ENCODE measurements at regions not wholly inside any gene's neighbourhood (a gene's known extent, or its start where the extent isn't known, plus 50 kb on each side); places are given as distances from the start of the nearest gene placed in this dataset.

GRCh38 chr6:113623129-113623528 lies 234.0 kb upstream of the MARCKS start:
- no peak for DNase-seq (ENCODE audit: low spot score)

DNA sequence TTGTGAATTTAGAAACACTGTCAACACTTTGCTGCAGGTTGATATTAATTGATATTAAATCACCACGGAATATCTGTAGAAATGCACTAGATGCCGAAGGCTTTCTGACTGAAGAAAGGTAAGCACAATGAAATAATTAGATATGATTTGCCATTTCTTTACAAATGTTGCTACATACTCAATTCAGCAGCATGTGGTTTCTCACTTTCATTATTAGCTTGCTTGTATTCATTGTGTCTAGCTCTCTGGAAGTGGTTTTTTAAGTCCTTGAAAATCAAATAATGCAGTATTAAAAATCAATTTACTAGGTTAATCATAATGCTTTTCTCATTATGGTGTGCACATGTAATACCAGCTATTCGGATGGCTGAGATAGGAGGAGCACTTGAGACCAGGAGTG lies 231.3 kb upstream of the MARCKS start:
- no peak for DNase-seq (ENCODE audit: low spot score)

GRCh38 chr6:113626475-113626874 lies 230.7 kb upstream of the MARCKS start:
- no peak for DNase-seq (ENCODE audit: low spot score)

- DNase-seq (ENCODE audit: low spot score), result no peak
Measured at GRCh38 chr6:113627480-113627879, 229.7 kb upstream of the MARCKS start.

- DNase-seq (ENCODE audit: low spot score), result no peak
Measured at GRCh38 chr6:113629256-113629655, 227.9 kb upstream of the MARCKS start.

- DNase-seq (ENCODE audit: low spot score), result no peak
Measured at GRCh38 chr6:113629975-113630737, 227.0 kb upstream of the MARCKS start.

DNA sequence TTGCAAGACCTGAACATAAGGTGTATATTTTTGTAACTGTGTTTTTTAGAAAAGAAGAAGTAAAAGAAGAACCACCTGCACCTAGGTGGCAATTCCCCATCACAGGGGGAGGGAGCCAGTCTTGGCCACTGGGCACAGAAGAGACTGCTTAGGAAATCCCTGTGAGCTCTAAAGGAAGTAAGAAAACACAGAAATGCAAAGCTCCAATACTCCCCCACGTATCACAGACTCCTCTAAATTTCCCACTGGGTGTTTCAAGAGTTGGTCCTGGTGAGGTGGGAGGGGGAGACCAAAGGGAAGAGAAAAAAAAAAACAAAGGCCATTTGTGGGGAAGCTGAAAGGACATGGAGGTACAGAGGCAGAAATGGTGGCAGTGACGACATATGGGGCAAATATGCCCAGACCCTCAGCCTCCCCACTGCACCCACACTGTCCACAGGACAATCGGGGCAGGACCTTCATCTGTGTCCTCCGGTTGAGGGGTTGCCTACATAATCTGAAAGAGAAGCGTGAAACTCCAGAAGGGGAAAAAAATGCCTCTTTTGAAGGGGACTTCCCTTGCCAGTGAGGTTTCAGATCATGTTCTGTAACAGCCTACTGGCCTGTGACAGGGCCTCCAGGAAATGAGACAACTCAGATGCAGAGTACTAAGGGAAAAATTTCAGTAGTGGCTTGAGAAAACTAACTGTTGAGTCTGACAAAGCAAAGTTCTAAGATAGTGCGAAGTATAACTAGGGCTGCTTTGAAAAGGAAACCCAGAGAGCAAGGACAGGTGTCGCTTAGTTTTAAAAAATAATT lies 226.2 kb upstream of the MARCKS start:
- DNase-seq (ENCODE audit: low spot score), result no peak

DNA sequence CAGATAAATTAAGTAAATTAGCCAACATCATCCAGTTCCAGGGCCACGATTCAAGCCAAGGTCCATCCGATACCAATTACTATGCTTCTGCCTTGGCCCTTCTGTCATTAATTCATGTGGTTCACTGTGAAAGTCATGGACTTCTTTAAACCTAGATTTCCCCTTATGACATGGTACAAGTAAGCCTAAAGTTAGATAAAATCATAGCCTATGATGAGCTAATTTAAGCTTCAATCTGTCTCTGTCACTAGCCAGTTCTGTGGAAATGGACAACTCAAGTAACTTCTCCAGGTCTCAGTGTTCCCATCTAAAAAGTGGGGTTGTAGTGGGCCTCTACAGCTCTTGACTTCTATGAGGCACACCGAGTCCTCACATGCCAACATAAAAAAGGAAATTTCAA lies 225.5 kb upstream of the MARCKS start:
- no peak for DNase-seq (ENCODE audit: low spot score)

GRCh38 chr6:113632220-113632864 lies 224.8 kb upstream of the MARCKS start:
- DNase-seq (ENCODE audit: low spot score), result no peak

DNA sequence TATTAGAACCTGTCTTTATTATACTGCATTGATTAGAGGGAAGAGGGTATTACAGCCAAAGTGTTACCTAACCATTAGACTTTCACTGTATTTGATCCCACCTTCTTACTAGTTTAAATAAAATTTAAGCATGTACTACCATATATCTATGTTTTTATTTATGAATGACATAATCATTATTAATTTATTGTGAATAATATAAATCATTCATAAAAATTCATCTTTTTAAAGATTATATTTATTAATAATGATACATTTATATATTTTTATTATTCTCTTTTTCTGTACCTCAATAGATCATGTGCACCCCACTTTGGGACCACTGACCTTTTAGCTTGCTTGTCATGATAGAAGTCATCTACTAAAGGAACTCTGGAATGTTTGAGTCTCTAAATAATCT lies 223.5 kb upstream of the MARCKS start:
- no peak for DNase-seq (ENCODE audit: low spot score)

GRCh38 chr6:113634352-113635163 lies 222.6 kb upstream of the MARCKS start:
- DNase-seq (ENCODE audit: low spot score), result no peak

DNA sequence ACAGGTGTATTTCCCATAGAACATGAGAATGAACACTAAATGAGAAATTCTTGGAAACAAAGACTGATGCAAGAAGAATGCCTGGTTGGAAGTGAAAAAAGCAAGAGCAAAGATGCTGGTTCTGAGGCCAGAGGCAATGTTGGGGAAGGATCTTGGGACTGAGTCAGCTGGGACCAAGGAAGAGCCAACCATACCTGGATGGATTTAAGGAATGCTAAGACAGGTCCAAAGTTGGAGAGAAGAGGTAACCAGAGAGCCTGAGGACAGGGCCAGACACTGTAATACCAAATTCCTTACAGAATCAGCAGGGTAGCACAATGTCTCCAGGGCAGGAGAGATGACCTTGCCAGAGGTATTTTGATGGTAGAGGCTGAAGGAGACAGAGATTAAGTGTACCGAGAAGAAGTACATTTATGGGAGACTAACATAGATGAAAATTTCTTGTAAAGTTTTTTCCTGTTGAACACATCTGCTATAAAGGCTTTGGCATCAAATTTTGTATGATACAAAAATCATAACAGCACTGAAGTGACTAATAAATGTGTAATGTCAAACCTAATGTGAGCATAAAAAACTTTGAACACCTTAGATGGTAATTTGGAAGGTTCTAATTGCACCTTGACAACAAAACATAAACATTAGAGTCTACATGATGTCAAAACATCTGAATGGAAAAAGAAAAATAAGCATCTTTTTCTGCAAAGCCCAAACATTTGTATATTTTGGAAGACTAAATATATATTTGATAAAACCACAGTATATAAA lies 221.7 kb upstream of the MARCKS start:
- no peak for DNase-seq (ENCODE audit: low spot score)

- DNase-seq (ENCODE audit: low spot score), result no peak
Measured at GRCh38 chr6:113636357-113636824, 220.8 kb upstream of the MARCKS start.

DNA sequence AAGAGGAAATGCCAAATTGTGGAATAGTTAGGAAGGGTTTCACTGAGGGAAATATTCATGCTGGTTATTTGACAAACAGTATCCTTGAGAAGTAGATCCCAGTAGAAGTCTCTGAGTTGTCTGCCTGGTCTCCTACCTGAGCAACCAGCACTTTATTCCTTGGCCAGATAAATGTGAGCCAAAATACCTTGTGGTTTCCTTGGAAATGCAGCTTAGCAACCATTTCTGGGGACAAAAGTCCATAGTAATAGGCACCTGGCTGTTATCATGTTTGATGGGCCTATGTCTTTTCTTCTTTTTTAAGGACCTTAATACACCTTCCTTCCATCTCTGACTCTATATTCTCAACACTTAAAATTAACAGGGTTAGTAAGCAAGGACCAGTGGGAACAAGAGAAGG lies 217.1 kb upstream of the MARCKS start:
- DNase-seq (ENCODE audit: low spot score), result no peak

DNA sequence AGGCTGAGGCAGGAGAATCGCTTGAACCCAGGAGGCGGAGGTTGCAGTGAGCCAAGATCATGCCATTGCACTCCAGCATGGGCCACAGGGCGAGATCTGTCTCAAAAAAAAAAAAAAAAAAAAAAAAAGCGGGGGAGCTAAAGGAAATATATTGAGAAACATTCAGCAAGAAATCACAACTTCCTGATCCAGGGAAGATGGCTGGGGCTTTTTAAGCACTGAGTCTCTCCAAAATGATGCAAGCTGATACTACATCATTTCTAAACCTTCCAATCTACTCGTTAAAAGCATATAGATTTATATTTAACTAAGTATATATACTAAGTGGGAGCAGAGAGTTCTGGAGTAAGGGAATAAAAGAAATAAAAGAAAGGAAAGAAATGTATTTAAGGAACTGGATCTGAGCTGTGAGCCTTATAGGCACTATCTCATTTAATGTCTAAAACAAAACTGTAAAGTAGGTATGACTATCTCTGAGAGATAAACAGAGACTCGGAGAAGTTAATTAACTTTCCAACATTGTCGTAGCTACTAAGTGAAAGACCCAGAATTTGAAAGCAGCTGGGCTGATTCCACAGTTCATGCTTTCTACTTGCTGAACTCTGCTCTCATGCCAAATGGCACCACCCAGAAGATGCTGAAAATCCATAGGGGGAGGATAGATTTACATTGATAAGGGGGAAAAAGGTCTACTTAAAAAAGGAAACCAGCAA lies 215.0 kb upstream of the MARCKS start:
- DNase-seq (ENCODE audit: low spot score), result no peak

GRCh38 chr6:113642714-113643406 lies 214.3 kb upstream of the MARCKS start:
- no peak for DNase-seq (ENCODE audit: low spot score)

- no peak for DNase-seq (ENCODE audit: low spot score)
Measured at GRCh38 chr6:113643407-113643770, 213.8 kb upstream of the MARCKS start.

DNA sequence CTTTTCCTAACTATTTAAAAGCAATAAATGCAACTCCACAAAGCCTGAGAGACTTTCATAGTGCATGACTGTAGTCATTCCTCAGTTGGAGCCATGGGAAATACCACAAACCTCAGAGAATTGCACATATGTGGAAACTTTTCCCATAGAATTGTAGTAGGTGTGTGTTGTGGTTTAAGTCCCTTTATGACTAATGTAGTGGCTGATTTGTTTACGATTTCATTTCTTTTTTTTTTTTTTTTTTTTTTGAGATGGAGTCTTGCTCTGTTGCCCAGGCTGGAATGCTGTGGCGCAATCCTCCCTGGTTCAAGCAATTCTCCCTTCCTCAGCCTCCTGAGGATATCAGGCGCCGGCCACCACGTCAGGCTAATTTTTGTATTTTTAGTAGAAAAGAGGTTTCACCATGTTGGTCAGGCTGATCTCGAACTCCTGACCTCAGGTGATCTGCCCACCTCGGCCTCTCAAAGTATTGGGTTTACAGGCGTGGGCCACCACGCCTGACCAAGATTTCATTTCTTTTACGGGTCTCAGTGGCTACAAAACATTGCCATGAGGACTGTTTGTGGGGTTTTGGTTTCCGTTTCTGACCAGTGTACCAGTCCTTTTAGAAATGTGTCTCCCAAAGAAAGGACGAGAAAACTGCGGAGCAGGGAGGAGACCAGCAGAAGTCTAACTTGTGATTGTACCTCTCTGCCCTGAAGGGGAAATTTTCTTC lies 212.1 kb upstream of the MARCKS start:
- no peak for DNase-seq (ENCODE audit: low spot score)

DNA sequence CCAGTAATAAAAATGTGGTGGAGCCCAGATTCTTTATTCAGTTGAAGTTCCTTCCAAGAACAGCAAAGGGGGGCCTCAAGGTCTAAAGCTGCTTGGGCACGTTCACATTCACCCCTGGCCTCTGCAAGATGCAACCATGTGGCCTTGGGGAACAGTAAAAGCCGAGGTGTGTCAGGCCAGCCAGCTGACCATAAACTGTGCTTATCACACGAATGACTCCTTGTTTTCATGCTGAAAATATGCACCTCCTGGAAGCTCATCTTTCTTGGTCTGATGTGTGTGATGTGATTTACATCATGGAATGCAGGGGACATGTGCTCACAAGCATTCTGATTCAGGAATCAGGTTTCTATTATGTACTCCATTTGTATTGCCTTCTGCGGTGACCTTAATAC lies 211.6 kb upstream of the MARCKS start:
- no peak for DNase-seq (ENCODE audit: low spot score)
